Ishikawa (cell line): ENCODE measurements at regions not wholly inside any gene's neighbourhood (a gene's known extent, or its start where the extent isn't known, plus 50 kb on each side); places are given as distances from the start of the nearest gene placed in this dataset.

Experiments
- CEBPB ChIP-seq: IDR thresholded peaks from 2 replicates; pipeline ENCODE4 v1.6.1; 2012
- CREB1 ChIP-seq: IDR thresholded peaks from 2 replicates; pipeline ENCODE4 v1.6.1; 2012; ENCODE audit warnings: low read depth
- EGR1 ChIP-seq: IDR thresholded peaks from 2 replicates; pipeline ENCODE4 v1.6.1; 2012
- EP300 ChIP-seq: IDR thresholded peaks from 2 replicates; pipeline ENCODE4 v1.6.1; 2012; ENCODE audit warnings: borderline replicate concordance
- FOXM1 ChIP-seq: IDR thresholded peaks from 2 replicates; pipeline ENCODE4 v1.6.1; 2012; ENCODE audit warnings: low read depth, borderline replicate concordance
- NFIC ChIP-seq: IDR thresholded peaks from 2 replicates; pipeline ENCODE4 v1.6.1; 2012
- RAD21 ChIP-seq: IDR thresholded peaks from 2 replicates; pipeline ENCODE4 v1.6.1; 2012; ENCODE audit warnings: low read depth
- TAF1 ChIP-seq: IDR thresholded peaks from 2 replicates; pipeline ENCODE4 v1.6.1; 2012; ENCODE audit warnings: low read depth, mild to moderate bottlenecking
- TCF12 ChIP-seq: IDR thresholded peaks from 2 replicates; pipeline ENCODE4 v1.6.1; 2012; ENCODE audit warnings: low read depth
- TEAD4 ChIP-seq: IDR thresholded peaks from 2 replicates; pipeline ENCODE4 v1.6.1; 2012
- YY1 ChIP-seq: IDR thresholded peaks from 2 replicates; pipeline ENCODE4 v1.6.1; 2012; ENCODE audit warnings: low read depth
- ZBTB7A ChIP-seq: IDR thresholded peaks from 2 replicates; pipeline ENCODE4 v1.6.1; 2012; ENCODE audit warnings: low read depth
- TF ChIP-seq, protein P1 (sequence below): IDR thresholded peaks from 2 replicates; pipeline ENCODE4 v1.6.1; 2012
- TF ChIP-seq, protein P2 (sequence below): IDR thresholded peaks from 2 replicates; pipeline ENCODE4 v1.6.1; 2012
- TF ChIP-seq, protein P3 (sequence below): IDR thresholded peaks from 2 replicates; pipeline ENCODE4 v1.6.1; 2012; ENCODE audit warnings: low read depth, mild to moderate bottlenecking

DNA sequence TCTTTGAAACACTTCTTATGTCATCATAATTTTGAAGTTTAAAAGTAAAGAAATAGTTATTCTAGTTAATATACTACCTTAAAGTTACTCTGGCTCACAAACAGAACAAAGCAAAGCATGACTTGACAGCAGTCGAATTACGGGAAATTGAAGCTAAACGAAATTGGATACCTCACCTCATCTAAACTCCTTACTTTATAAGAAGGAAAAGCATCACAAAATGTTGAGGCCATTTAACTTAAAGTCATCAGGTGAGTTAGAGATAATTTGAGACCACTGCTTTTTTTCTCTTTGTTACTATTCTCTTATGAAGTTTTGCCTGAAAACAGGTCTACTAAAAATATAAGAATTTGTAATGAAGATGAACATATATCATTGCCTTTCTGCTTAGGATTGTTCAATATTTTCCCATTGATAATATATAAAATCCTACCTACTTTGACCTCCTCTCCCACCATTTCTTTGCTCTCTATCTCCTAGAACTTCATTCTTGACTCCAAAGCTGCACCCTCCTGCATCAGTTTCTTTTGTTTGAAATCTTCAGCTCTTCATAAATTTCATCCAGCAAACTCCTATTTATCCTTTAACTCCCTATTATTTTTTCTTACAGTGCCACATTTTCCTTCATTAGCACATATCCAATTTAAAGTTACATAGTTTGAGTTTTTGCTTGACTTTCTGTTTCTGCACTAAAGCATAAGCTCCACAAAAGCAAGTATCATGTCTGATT lies 510.7 kb upstream of the ZNF337 start:
- TF ChIP-seq RAD21 (no peak), YY1 (no peak)
- TF ChIP-seq, protein P1, sequence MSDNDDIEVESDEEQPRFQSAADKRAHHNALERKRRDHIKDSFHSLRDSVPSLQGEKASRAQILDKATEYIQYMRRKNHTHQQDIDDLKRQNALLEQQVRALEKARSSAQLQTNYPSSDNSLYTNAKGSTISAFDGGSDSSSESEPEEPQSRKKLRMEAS: no peak

DNA sequence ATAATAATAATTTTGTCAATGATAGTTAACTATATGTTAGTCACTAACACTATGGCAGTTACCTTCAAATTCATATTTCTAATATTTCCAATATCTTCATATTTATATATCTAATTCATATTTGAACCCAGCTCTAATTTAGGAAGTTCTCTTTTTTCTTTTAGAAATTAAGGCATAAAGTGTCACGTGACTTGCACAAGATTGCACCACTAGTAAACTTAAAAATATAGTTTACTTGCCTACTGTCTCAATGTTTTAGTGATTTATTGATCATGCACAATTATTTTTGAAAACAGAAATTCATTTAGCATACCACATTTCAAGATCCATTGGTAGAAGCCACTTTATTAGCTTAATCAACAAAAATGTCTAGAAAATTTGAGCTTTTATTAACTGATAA lies 508.7 kb upstream of the ZNF337 start:
- TF ChIP-seq, protein P1: no peak
- TF ChIP-seq TEAD4 (no peak), TCF12 (no peak), FOXM1 (no peak), YY1 (no peak), TAF1 (no peak), CREB1 (no peak), EP300 (no peak), CEBPB (no peak), RAD21 (no peak), NFIC (no peak), ZBTB7A (no peak)
- TF ChIP-seq, protein P2, sequence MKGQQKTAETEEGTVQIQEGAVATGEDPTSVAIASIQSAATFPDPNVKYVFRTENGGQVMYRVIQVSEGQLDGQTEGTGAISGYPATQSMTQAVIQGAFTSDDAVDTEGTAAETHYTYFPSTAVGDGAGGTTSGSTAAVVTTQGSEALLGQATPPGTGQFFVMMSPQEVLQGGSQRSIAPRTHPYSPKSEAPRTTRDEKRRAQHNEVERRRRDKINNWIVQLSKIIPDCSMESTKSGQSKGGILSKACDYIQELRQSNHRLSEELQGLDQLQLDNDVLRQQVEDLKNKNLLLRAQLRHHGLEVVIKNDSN: no peak
- TF ChIP-seq, protein P3, sequence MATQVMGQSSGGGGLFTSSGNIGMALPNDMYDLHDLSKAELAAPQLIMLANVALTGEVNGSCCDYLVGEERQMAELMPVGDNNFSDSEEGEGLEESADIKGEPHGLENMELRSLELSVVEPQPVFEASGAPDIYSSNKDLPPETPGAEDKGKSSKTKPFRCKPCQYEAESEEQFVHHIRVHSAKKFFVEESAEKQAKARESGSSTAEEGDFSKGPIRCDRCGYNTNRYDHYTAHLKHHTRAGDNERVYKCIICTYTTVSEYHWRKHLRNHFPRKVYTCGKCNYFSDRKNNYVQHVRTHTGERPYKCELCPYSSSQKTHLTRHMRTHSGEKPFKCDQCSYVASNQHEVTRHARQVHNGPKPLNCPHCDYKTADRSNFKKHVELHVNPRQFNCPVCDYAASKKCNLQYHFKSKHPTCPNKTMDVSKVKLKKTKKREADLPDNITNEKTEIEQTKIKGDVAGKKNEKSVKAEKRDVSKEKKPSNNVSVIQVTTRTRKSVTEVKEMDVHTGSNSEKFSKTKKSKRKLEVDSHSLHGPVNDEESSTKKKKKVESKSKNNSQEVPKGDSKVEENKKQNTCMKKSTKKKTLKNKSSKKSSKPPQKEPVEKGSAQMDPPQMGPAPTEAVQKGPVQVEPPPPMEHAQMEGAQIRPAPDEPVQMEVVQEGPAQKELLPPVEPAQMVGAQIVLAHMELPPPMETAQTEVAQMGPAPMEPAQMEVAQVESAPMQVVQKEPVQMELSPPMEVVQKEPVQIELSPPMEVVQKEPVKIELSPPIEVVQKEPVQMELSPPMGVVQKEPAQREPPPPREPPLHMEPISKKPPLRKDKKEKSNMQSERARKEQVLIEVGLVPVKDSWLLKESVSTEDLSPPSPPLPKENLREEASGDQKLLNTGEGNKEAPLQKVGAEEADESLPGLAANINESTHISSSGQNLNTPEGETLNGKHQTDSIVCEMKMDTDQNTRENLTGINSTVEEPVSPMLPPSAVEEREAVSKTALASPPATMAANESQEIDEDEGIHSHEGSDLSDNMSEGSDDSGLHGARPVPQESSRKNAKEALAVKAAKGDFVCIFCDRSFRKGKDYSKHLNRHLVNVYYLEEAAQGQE: no peak

DNA sequence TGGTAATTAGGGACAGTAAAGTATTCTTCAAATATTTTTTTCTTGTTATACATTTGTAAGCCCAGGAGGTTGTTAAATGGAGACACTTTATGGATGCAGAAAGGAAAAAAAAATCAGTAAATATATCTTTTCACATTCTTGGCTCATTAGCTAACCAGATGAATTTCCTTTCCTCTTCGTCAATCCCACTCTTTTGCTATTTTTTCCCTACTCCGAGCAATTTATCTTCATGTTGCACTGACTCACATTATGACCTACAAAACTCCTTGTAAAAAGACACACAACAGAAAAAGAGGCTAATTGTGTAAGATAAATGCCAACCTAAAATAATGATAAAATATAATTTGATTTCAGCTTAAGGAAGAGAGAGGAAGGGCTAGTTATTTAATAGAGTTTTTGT lies 472.9 kb upstream of the ZNF337 start:
- TF ChIP-seq, protein P2: no peak
- TF ChIP-seq NFIC: no peak

DNA sequence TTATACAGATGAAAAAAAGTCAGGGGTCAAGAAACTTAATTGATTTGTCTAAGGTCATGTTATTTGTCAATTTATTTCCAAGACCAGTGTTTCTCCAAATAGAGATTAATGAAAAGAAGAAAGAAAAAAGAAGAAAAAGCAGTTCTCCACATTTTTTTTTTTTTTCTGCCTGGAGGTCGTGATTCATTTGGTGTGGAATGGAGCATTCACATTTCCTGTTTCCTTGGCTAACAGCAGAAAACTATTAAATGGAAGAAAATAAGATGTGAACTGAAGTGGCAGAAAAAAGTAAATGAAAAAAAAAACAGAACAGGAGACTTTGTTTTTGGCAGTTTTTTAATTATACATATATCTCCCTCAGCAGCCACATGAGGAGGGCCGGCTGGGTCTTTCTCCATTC lies 470.8 kb upstream of the ZNF337 start:
- TF ChIP-seq, protein P2: no peak
- TF ChIP-seq, protein P1: no peak
- TF ChIP-seq RAD21 (no peak), NFIC (no peak)

DNA sequence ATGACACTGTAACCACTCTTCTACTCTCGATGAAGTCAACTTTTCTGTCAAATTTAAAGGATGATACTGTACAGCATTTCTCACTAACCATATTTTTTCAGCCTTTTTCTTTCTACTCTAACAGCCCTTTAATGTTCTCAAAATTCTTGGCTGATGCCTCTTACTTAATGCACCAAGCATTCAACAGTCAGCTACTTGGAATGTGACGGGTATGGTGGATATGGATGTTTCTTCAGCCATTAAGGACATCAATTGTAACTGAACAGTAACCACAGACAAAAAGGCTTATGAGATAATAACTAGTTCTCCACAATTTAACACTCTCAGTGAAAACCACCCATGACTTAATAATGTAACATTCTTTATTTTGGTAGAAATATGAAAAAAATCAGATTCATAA lies 467.2 kb upstream of the ZNF337 start:
- TF ChIP-seq TCF12 (no peak), TEAD4 (peak; percentile 71)

DNA sequence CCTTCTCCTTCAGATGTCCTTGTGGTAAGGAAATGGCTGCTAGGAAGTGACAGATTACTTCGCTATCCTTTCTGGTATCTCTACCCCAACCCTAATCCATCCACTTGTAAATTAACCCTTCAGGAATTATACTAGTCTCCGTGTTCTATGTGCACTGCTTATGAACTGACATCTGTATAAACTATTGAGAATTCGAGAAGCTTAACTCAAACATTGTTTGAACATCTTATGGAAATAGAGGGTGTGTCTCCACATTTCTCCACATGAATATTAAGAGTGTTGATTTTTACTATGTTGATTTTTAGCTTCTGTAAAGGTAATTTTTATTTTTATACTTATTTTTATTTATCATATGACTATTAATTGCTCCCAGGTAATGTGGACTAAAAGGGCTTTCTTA lies 457.6 kb upstream of the ZNF337 start:
- no peak for TF ChIP-seq EP300
- TF ChIP-seq CEBPB: no peak
- no peak for TF ChIP-seq RAD21
- TF ChIP-seq ZBTB7A: no peak
- TF ChIP-seq, protein P2: no peak
- TF ChIP-seq TCF12: no peak
- TF ChIP-seq EGR1: no peak
- TF ChIP-seq TEAD4: no peak
- TF ChIP-seq, protein P3: no peak
- TF ChIP-seq TAF1: no peak
- TF ChIP-seq, protein P1: no peak
- TF ChIP-seq NFIC: no peak
- no peak for TF ChIP-seq YY1
- no peak for TF ChIP-seq CREB1
- TF ChIP-seq FOXM1: no peak
